ENCODE measurements at regions not wholly inside any gene's neighbourhood (a gene's known extent, or its start where the extent isn't known, plus 50 kb on each side); places are given as distances from the start of the nearest gene placed in this dataset.

GRCh38 chr3:171541647-171542046 is 81.4 kb upstream of the TNIK start:
- Histone ChIP-seq H3K27ac (no peak overlapping the region), H3K36me3 (no peaks in the 10 kb centered on the region), H4K20me1 (ENCODE audit: low read depth) (no peaks in the 10 kb centered on the region), H2AFZ (replicated peaks) (no peak overlapping the region), H3K9me3 (ENCODE audit: low read depth) (no peaks in the 10 kb centered on the region), H3F3A (ENCODE audit: low read depth) (no peaks in the 10 kb centered on the region), H3K4me3 (no peak overlapping the region), H3K79me2 (ENCODE audit: low read depth) (no peaks in the 10 kb centered on the region), H3K9ac (no peak overlapping the region), H3K4me1 (peaks cover 12% of the 10 kb centered on the region), H3K4me2 (no peak overlapping the region), H3K27me3 (no peaks in the 10 kb centered on the region)
- no peaks in the 10 kb centered on the region for H3K36me3 Mint-ChIP-seq
- no peaks in the 10 kb centered on the region for H3K9me3 Mint-ChIP-seq
- no peak for DNase-seq (ENCODE audit: low spot score)
- H3K27ac Mint-ChIP-seq, result no peak overlapping the region
- H3K4me1 Mint-ChIP-seq, result no peaks in the 10 kb centered on the region
- TF ChIP-seq EZH2 (IDR thresholded peaks at IDR 0.05), result no peak
- TF ChIP-seq EZH2phosphoT487 (IDR thresholded peaks at IDR 0.05), result no peak
- TF ChIP-seq, protein P1, sequence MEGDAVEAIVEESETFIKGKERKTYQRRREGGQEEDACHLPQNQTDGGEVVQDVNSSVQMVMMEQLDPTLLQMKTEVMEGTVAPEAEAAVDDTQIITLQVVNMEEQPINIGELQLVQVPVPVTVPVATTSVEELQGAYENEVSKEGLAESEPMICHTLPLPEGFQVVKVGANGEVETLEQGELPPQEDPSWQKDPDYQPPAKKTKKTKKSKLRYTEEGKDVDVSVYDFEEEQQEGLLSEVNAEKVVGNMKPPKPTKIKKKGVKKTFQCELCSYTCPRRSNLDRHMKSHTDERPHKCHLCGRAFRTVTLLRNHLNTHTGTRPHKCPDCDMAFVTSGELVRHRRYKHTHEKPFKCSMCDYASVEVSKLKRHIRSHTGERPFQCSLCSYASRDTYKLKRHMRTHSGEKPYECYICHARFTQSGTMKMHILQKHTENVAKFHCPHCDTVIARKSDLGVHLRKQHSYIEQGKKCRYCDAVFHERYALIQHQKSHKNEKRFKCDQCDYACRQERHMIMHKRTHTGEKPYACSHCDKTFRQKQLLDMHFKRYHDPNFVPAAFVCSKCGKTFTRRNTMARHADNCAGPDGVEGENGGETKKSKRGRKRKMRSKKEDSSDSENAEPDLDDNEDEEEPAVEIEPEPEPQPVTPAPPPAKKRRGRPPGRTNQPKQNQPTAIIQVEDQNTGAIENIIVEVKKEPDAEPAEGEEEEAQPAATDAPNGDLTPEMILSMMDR (IDR thresholded peaks at IDR 0.05), result no peak
- H3K27me3 Mint-ChIP-seq (ENCODE audit: insufficient read depth, low read depth), result no peaks in the 10 kb centered on the region
- no peak overlapping the region for H3K4me3 Mint-ChIP-seq

- no peaks in the 10 kb centered on the region for H4K20me1 ChIP-seq (ENCODE audit: low read depth)
- peaks cover 12% of the 10 kb centered on the region for H3K4me1 ChIP-seq
- no peak overlapping the region for H3K4me2 ChIP-seq
- no peak overlapping the region for H3K27ac Mint-ChIP-seq
- no peaks in the 10 kb centered on the region for H3K36me3 Mint-ChIP-seq
- TF ChIP-seq EZH2 (IDR thresholded peaks at IDR 0.05) (no peak), EZH2phosphoT487 (IDR thresholded peaks at IDR 0.05) (no peak)
- TF ChIP-seq, protein P1 (IDR thresholded peaks at IDR 0.05), result no peak
- H3K9ac ChIP-seq, result no peak overlapping the region
- no peak for DNase-seq (ENCODE audit: low spot score)
- H3K27me3 Mint-ChIP-seq (ENCODE audit: insufficient read depth, low read depth), result no peaks in the 10 kb centered on the region
- no peaks in the 10 kb centered on the region for H3F3A ChIP-seq (ENCODE audit: low read depth)
- no peak overlapping the region for H3K27ac ChIP-seq
- H3K27me3 ChIP-seq, result no peaks in the 10 kb centered on the region
- no peaks in the 10 kb centered on the region for H3K79me2 ChIP-seq (ENCODE audit: low read depth)
- H3K4me3 ChIP-seq, result no peak overlapping the region
- no peaks in the 10 kb centered on the region for H3K4me1 Mint-ChIP-seq
- no peak overlapping the region for H2AFZ ChIP-seq (replicated peaks)
- no peaks in the 10 kb centered on the region for H3K9me3 ChIP-seq (ENCODE audit: low read depth)
- no peaks in the 10 kb centered on the region for H3K9me3 Mint-ChIP-seq
- no peak overlapping the region for H3K4me3 Mint-ChIP-seq
- no peaks in the 10 kb centered on the region for H3K36me3 ChIP-seq
Observed at GRCh38 chr3:171541181-171541580, 81.0 kb upstream of the TNIK start.

- Histone ChIP-seq H2AFZ (replicated peaks) (no peak overlapping the region), H4K20me1 (ENCODE audit: low read depth) (no peaks in the 10 kb centered on the region), H3K27ac (no peak overlapping the region), H3K36me3 (no peaks in the 10 kb centered on the region), H3K79me2 (ENCODE audit: low read depth) (no peaks in the 10 kb centered on the region), H3K4me2 (no peak overlapping the region), H3K27me3 (no peaks in the 10 kb centered on the region), H3K9me3 (ENCODE audit: low read depth) (no peaks in the 10 kb centered on the region), H3K9ac (no peak overlapping the region), H3K4me1 (no peaks in the 10 kb centered on the region), H3F3A (ENCODE audit: low read depth) (no peaks in the 10 kb centered on the region), H3K4me3 (no peak overlapping the region)
- no peak for TF ChIP-seq EZH2phosphoT487 (IDR thresholded peaks at IDR 0.05)
- TF ChIP-seq, protein P1 (IDR thresholded peaks at IDR 0.05), result no peak
- TF ChIP-seq EZH2 (IDR thresholded peaks at IDR 0.05), result no peak
- Mint-ChIP-seq H3K4me3 (no peak overlapping the region), H3K27ac (no peak overlapping the region), H3K9me3 (peaks cover 11% of the 10 kb centered on the region), H3K4me1 (no peaks in the 10 kb centered on the region), H3K27me3 (ENCODE audit: insufficient read depth, low read depth) (peaks cover 3% of the 10 kb centered on the region), H3K36me3 (no peaks in the 10 kb centered on the region)
- DNase-seq (ENCODE audit: low spot score), result no peak
Observed at GRCh38 chr3:171535799-171536198, 75.6 kb upstream of the TNIK start.
